Neural cell (in vitro differentiated cells): ENCODE measurements at regions not wholly inside any gene's neighbourhood (a gene's known extent, or its start where the extent isn't known, plus 50 kb on each side); places are given as distances from the start of the nearest gene placed in this dataset.

Source experiments
- H2AFZ ChIP-seq: fragments of 200-600, 300-800 bp; sonication (generic), shearing (Covaris generic); 2 replicates; pipeline ENCODE4 v1.6.0; 2014; ENCODE audit warnings: low read depth, mild to moderate bottlenecking, antibody characterized with exemption, low read length, moderate library complexity
- H3F3A ChIP-seq: fragments of 200-600 bp; shearing (Covaris generic); 2 replicates; pipeline ENCODE4 v1.6.1; 2016; ENCODE audit warnings: mild to moderate bottlenecking, moderate library complexity, mixed read lengths, antibody characterized with exemption, low read length; ENCODE audit not compliant: insufficient read depth, poor library complexity, severe bottlenecking
- H3K27ac ChIP-seq: fragments of 200-600, 300-800 bp; sonication (generic), shearing (Covaris generic); 2 replicates; pipeline ENCODE4 v1.5.1; 2014; ENCODE audit warnings: mild to moderate bottlenecking, low read length, moderate library complexity
- H3K27me3 ChIP-seq: fragments of 300-800, 200-600 bp; sonication (generic), shearing (Covaris generic); 2 replicates; pipeline ENCODE4 v1.6.0; 2014; ENCODE audit warnings: mild to moderate bottlenecking, low read depth, low read length, moderate library complexity; ENCODE audit not compliant: insufficient read depth
- H3K36me3 ChIP-seq: fragments of 300-800, 200-600 bp; sonication (generic), shearing (Covaris generic); 2 replicates; pipeline ENCODE4 v1.5.1; 2014; ENCODE audit warnings: mild to moderate bottlenecking, antibody characterized with exemption, low read length, moderate library complexity; ENCODE audit not compliant: insufficient read depth
- H3K4me2 ChIP-seq: fragments of 300-800, 200-600 bp; sonication (generic), shearing (Covaris generic); 2 replicates; pipeline ENCODE4 v1.6.0; 2014; ENCODE audit warnings: mild to moderate bottlenecking, low read length
- H3K4me3 ChIP-seq: fragments of 300-800, 200-600 bp; sonication (generic), shearing (Covaris generic); 2 replicates; pipeline ENCODE4 v1.5.1; 2014; ENCODE audit warnings: mild to moderate bottlenecking, low read length, moderate library complexity
- H3K79me2 ChIP-seq: fragments of 200-600 bp; shearing (Covaris generic); replicated peaks from 2 replicates; pipeline ENCODE4 v1.6.0; 2014; ENCODE audit warnings: mild to moderate bottlenecking, low read length, moderate library complexity; ENCODE audit not compliant: insufficient read depth
- H3K9ac ChIP-seq: fragments of 300-800, 200-600 bp; sonication (generic), shearing (Covaris generic); 2 replicates; pipeline ENCODE4 v1.6.1; 2016; ENCODE audit warnings: mild to moderate bottlenecking, low read length, mixed read lengths
- H3K9me2 ChIP-seq: fragments of 200-600 bp; shearing (Covaris generic); 2 replicates; pipeline ENCODE4 v1.6.1; 2016; ENCODE audit warnings: mild to moderate bottlenecking, low read length, mixed read lengths; ENCODE audit not compliant: insufficient read depth
- H3K9me3 ChIP-seq: fragments of 200-600, 300-800 bp; sonication (generic), shearing (Covaris generic); 2 replicates; pipeline ENCODE4 v1.6.1; 2016; ENCODE audit warnings: mild to moderate bottlenecking, mixed run types, low read length, moderate library complexity, mixed read lengths
- H4K20me1 ChIP-seq: fragments of 200-600 bp; shearing (Covaris generic); 2 replicates; pipeline ENCODE4 v1.6.1; 2016; ENCODE audit warnings: mild to moderate bottlenecking, mixed run types; ENCODE audit not compliant: insufficient read depth
- CTCF ChIP-seq: fragments of 450-650 bp; IDR thresholded peaks from 2 replicates; pipeline ENCODE4 v1.5.1; 2014; ENCODE audit warnings: antibody characterized with exemption, mild to moderate bottlenecking, moderate library complexity; ENCODE audit not compliant: poor library complexity, severe bottlenecking
- EP300 ChIP-seq: fragments of 450-650 bp; conservative IDR thresholded peaks from 2 replicates; pipeline ENCODE4 v1.6.1; 2014; ENCODE audit warnings: antibody characterized with exemption, mild to moderate bottlenecking, moderate library complexity; ENCODE audit not compliant: poor library complexity, severe bottlenecking
- EZH2 ChIP-seq: fragments of 200-600, 300-800 bp; shearing (Covaris generic), sonication (generic); IDR thresholded peaks from 2 replicates; pipeline ENCODE4 v1.6.1; 2014; ENCODE audit warnings: antibody characterized with exemption, low read length, borderline replicate concordance, mild to moderate bottlenecking; ENCODE audit not compliant: insufficient read depth, poor library complexity, severe bottlenecking
- MXI1 ChIP-seq: fragments of 450-650 bp; conservative IDR thresholded peaks from 2 replicates; pipeline ENCODE4 v1.6.1; 2014; ENCODE audit warnings: antibody characterized with exemption, mild to moderate bottlenecking; ENCODE audit not compliant: poor library complexity, severe bottlenecking
- POLR2AphosphoS5 ChIP-seq: IDR thresholded peaks from 2 replicates; pipeline ENCODE4 v1.6.1; 2012
- RAD21 ChIP-seq: fragments of 450-650 bp; conservative IDR thresholded peaks from 2 replicates; pipeline ENCODE4 v1.6.1; 2014; ENCODE audit warnings: antibody characterized with exemption, mild to moderate bottlenecking, moderate library complexity
- REST ChIP-seq: IDR thresholded peaks from 2 replicates; pipeline ENCODE4 v1.6.1; 2012; ENCODE audit warnings: borderline replicate concordance
- SMC3 ChIP-seq: fragments of 450-650 bp; conservative IDR thresholded peaks from 2 replicates; pipeline ENCODE4 v1.6.1; 2014; ENCODE audit warnings: antibody characterized with exemption, mild to moderate bottlenecking, moderate library complexity; ENCODE audit not compliant: poor library complexity
- TAF1 ChIP-seq: IDR thresholded peaks from 2 replicates; pipeline ENCODE4 v1.6.1; 2012; ENCODE audit warnings: low read depth

GRCh38 chr20:58130156-58130555, 98.3 kb downstream of the ANKRD60 start:
- Histone ChIP-seq H3K4me2 (no peak overlapping the region), H4K20me1 (no peaks in the 10 kb centered on the region), H3K27ac (no peak overlapping the region), H3K36me3 (no peaks in the 10 kb centered on the region), H3K27me3 (no peaks in the 10 kb centered on the region), H2AFZ (no peak overlapping the region), H3F3A (no peaks in the 10 kb centered on the region), H3K4me3 (no peak overlapping the region), H3K9ac (no peak overlapping the region), H3K79me2 (no peaks in the 10 kb centered on the region), H3K9me3 (no peaks in the 10 kb centered on the region), H3K9me2 (no peaks in the 10 kb centered on the region)
- TF ChIP-seq EP300: no peak
- no peak for TF ChIP-seq TAF1
- no peak for TF ChIP-seq REST
- no peak for TF ChIP-seq POLR2AphosphoS5
- TF ChIP-seq RAD21: no peak
- TF ChIP-seq EZH2: no peak
- no peak for TF ChIP-seq MXI1
- TF ChIP-seq SMC3: no peak
- TF ChIP-seq CTCF: no peak

- no peak overlapping the region for H3K4me2 ChIP-seq
- H3K9ac ChIP-seq: no peak overlapping the region
- no peaks in the 10 kb centered on the region for H4K20me1 ChIP-seq
- no peaks in the 10 kb centered on the region for H3F3A ChIP-seq
- no peaks in the 10 kb centered on the region for H3K9me2 ChIP-seq
- H3K79me2 ChIP-seq: no peaks in the 10 kb centered on the region
- no peak overlapping the region for H3K4me3 ChIP-seq
- no peak overlapping the region for H2AFZ ChIP-seq
- no peak for TF ChIP-seq CTCF
- TF ChIP-seq TAF1: no peak
- TF ChIP-seq POLR2AphosphoS5: no peak
- TF ChIP-seq SMC3: no peak
- no peak for TF ChIP-seq RAD21
- TF ChIP-seq EZH2: no peak
- no peaks in the 10 kb centered on the region for H3K36me3 ChIP-seq
- H3K27ac ChIP-seq: no peak overlapping the region
- H3K27me3 ChIP-seq: no peaks in the 10 kb centered on the region
- H3K9me3 ChIP-seq: no peaks in the 10 kb centered on the region
Observed at GRCh38 chr20:58129721-58130151, 98.7 kb downstream of the ANKRD60 start.
